H1 (cell line): ENCODE measurements at regions not wholly inside any gene's neighbourhood (a gene's known extent, or its start where the extent isn't known, plus 50 kb on each side); places are given as distances from the start of the nearest gene placed in this dataset.
A peak's percentile ranks its signal among the peaks of the same experiment; 100 is the strongest.
"Not testable (repeated sequence)": the region's sequence is repeated elsewhere in the genome, so short reads cannot be mapped to it uniquely, and the experiment has no call there.

Experiments
- CTCF ChIA-PET: fragments of 300-600 bp; sonication (Branson Sonifier 250); formaldehyde crosslinking; loops from one replicate; lab custom pipeline; 2021; ENCODE audit not compliant: partially characterized antibody; lab: Charles Lee
- POLR2A ChIA-PET: fragments of 300-600 bp; sonication (Branson Sonifier 250); formaldehyde crosslinking; loops from one replicate; lab custom pipeline; 2021; ENCODE audit warnings: inconsistent platforms; ENCODE audit not compliant: partially characterized antibody; lab: Charles Lee
- DNase-seq, 2 experiments: peaks; one replicate each; pipeline versions ENCODE4 v3.0.0 to v3.0.0-alpha.2; 2010 to 2022; ENCODE audit warnings: low spot score in 2 of 2, low read depth in 1 of 2, mixed read lengths in 1 of 2
- FAIRE-seq: peaks from 2 replicates; lab custom pipeline; 2011; peaks lifted over from hg19 to GRCh38; lab: Jason Lieb, UNC
- H2AFZ ChIP-seq: 2 replicates; pipeline ENCODE4 v1.8.1; 2012; ENCODE audit warnings: low read length, inconsistent platforms
- H2AK5ac ChIP-seq: 2 replicates; pipeline ENCODE4 v1.6.1; 2013; ENCODE audit warnings: low read depth, low read length
- H2BK120ac ChIP-seq: replicated peaks from 2 replicates; pipeline ENCODE3; 2013; ENCODE audit warnings: low read depth, low read length, inconsistent platforms
- H2BK12ac ChIP-seq: 2 replicates; pipeline ENCODE4 v1.6.1; 2013; ENCODE audit warnings: low read depth, low read length
- H2BK15ac ChIP-seq: 2 replicates; pipeline ENCODE4 v1.6.1; 2013; ENCODE audit warnings: low read length
- H2BK20ac ChIP-seq: 2 replicates; pipeline ENCODE4 v1.6.1; 2013; ENCODE audit warnings: low read length
- H2BK5ac ChIP-seq: 2 replicates; pipeline ENCODE4 v1.6.1; 2013; ENCODE audit warnings: low read depth, low read length
- H3K14ac ChIP-seq: 2 replicates; pipeline ENCODE4 v1.6.1; 2013; ENCODE audit warnings: inconsistent platforms; ENCODE audit not compliant: insufficient read length
- H3K18ac ChIP-seq: 2 replicates; pipeline ENCODE4 v1.6.1; 2013; ENCODE audit warnings: low read length; ENCODE audit errors: extremely low read depth
- H3K23ac ChIP-seq: 2 replicates; pipeline ENCODE4 v1.6.1; 2013; ENCODE audit warnings: inconsistent platforms; ENCODE audit not compliant: insufficient read length
- H3K23me2 ChIP-seq: 2 replicates; pipeline ENCODE4 v1.6.1; 2013; ENCODE audit warnings: low read depth, low read length
- H3K27ac ChIP-seq: 2 replicates; pipeline ENCODE4 v1.6.1; 2011; ENCODE audit warnings: low read depth, low read length, inconsistent platforms
- H3K27me3 ChIP-seq, 4 experiments: replicated peaks in 1 of 4; 1 replicate in 1 of 4; 2 replicates in 3 of 4; pipeline versions ENCODE4 v1.6.1 to v1.8.1; 2011 to 2013; ENCODE audit warnings: low read length in 3 of 4, mild to moderate bottlenecking in 3 of 4, inconsistent platforms in 2 of 4, mixed read lengths in 2 of 4, moderate library complexity in 1 of 4; ENCODE audit not compliant: control insufficient read depth in 3 of 4, insufficient read depth in 3 of 4; ENCODE audit errors: extremely low read depth in 1 of 4
- H3K36me3 ChIP-seq, 4 experiments: 2 replicates each; pipeline versions ENCODE4 v1.6.1 to v1.8.1; 2011 to 2013; ENCODE audit warnings: mild to moderate bottlenecking in 4 of 4, low read length in 3 of 4, moderate library complexity in 2 of 4, control low read depth in 1 of 4, inconsistent platforms in 1 of 4; ENCODE audit not compliant: insufficient read depth in 4 of 4, control insufficient read depth in 2 of 4
- H3K4ac ChIP-seq: replicated peaks from 2 replicates; pipeline ENCODE3; 2013; ENCODE audit warnings: low read length, low read depth, mixed read lengths, inconsistent platforms; ENCODE audit not compliant: insufficient read length
- H3K4me1 ChIP-seq, 4 experiments: replicated peaks in 1 of 4; 1 replicate in 1 of 4; 2 replicates in 3 of 4; pipeline versions ENCODE4 v1.6.1 to v1.8.1; 2011 to 2013; ENCODE audit warnings: low read length in 3 of 4, inconsistent platforms in 2 of 4, mixed read lengths in 1 of 4; ENCODE audit not compliant: insufficient read depth in 4 of 4, control insufficient read depth in 3 of 4
- H3K4me2 ChIP-seq, 2 experiments: 2 replicates each; pipeline versions ENCODE4 v1.6.1 to v1.8.1; 2011 to 2013; ENCODE audit warnings: low read depth in 2 of 2, low read length in 2 of 2, control low read depth in 1 of 2, inconsistent platforms in 1 of 2, mild to moderate bottlenecking in 1 of 2; ENCODE audit not compliant: insufficient read depth in 1 of 2
- H3K4me3 ChIP-seq, 4 experiments: fragments of 200-600, 300-600 bp in 1 of 4; sonication (generic), shearing (Covaris generic), sonication (Bioruptor Twin) in 1 of 4; 2 replicates each; pipeline versions ENCODE4 v1.5.1 to v1.8.1; 2011 to 2016; ENCODE audit warnings: low read length in 4 of 4, low read depth in 3 of 4, control low read depth in 2 of 4, inconsistent platforms in 2 of 4, mild to moderate bottlenecking in 2 of 4, mixed read lengths in 1 of 4, moderate library complexity in 1 of 4; ENCODE audit not compliant: insufficient read depth in 2 of 4; ENCODE audit errors: extremely low read depth in 1 of 4
- H3K56ac ChIP-seq: replicated peaks from 2 replicates; pipeline ENCODE3; 2013; ENCODE audit warnings: low read depth, mild to moderate bottlenecking, mixed read lengths, low read length, inconsistent platforms; ENCODE audit not compliant: insufficient read length
- H3K79me1 ChIP-seq: 2 replicates; pipeline ENCODE4 v1.6.1; 2013; ENCODE audit warnings: low read depth, low read length, control low read depth
- H3K79me2 ChIP-seq, 2 experiments: 2 replicates each; pipeline versions ENCODE4 v1.6.1 to v1.8.1; 2012 to 2013; ENCODE audit warnings: low read length in 2 of 2, mild to moderate bottlenecking in 2 of 2, inconsistent platforms in 1 of 2; ENCODE audit not compliant: insufficient read depth in 2 of 2, control insufficient read depth in 1 of 2
- H3K9ac ChIP-seq, 4 experiments: replicated peaks in 1 of 4; 1 replicate in 1 of 4; 2 replicates in 3 of 4; pipeline versions ENCODE4 v1.6.1 to v1.8.1; 2011 to 2013; ENCODE audit warnings: low read depth in 3 of 4, low read length in 3 of 4, control low read depth in 2 of 4, mild to moderate bottlenecking in 2 of 4, moderate library complexity in 2 of 4, inconsistent platforms in 1 of 4; ENCODE audit errors: extremely low read depth in 1 of 4
- H3K9me3 ChIP-seq, 2 experiments: 2 replicates each; pipeline versions ENCODE4 v1.6.1 to v1.8.1; 2012 to 2013; ENCODE audit warnings: mild to moderate bottlenecking in 2 of 2, moderate library complexity in 2 of 2, control low read depth in 1 of 2, inconsistent platforms in 1 of 2, low read depth in 1 of 2, low read length in 1 of 2, mixed read lengths in 1 of 2; ENCODE audit not compliant: insufficient read depth in 2 of 2
- H4K20me1 ChIP-seq, 2 experiments: replicated peaks in 1 of 2; 2 replicates each; pipeline versions ENCODE3 to v1.8.1; 2011 to 2013; ENCODE audit warnings: inconsistent platforms in 2 of 2, low read length in 2 of 2, mild to moderate bottlenecking in 1 of 2; ENCODE audit not compliant: insufficient read depth in 2 of 2, control insufficient read depth in 1 of 2
- H4K5ac ChIP-seq: 2 replicates; pipeline ENCODE4 v1.6.1; 2013; ENCODE audit warnings: low read length, low read depth, mixed read lengths, inconsistent platforms; ENCODE audit not compliant: insufficient read length
- H4K8ac ChIP-seq: 2 replicates; pipeline ENCODE4 v1.8.0; 2013; ENCODE audit warnings: mild to moderate bottlenecking, moderate library complexity, low read length, inconsistent platforms; ENCODE audit not compliant: insufficient read depth; ENCODE audit errors: extremely low read depth
- H4K91ac ChIP-seq: replicated peaks from 2 replicates; pipeline ENCODE3; 2013; ENCODE audit warnings: low read length, mixed read lengths, inconsistent platforms; ENCODE audit not compliant: insufficient read length
- ASH2L ChIP-seq: fragments of 200-600, 300-600 bp; sonication (generic); IDR thresholded peaks from one replicate; pipeline ENCODE4 v1.7.1; 2017; ENCODE audit warnings: low read length
- WGBS, 2 experiments: shearing (Covaris generic) in 1 of 2; methylation state at CpG; one replicate each; pipeline versions ENCODE4 v1.1.6 to v1.1.7; 2013 to 2015; ENCODE audit warnings: low lambda C conversion rate in 2 of 2, mixed read lengths in 2 of 2, inconsistent platforms in 1 of 2, low coverage in 1 of 2, missing lambda C conversion rate in 1 of 2; ENCODE audit not compliant: insufficient replicate concordance in 2 of 2, insufficient coverage in 1 of 2, insufficient read length in 1 of 2; ENCODE audit errors: extremely low coverage in 1 of 2, missing lambda C conversion rate in 1 of 2; 5-methylcytosine and 5-hydroxymethylcytosine counted together

DNA sequence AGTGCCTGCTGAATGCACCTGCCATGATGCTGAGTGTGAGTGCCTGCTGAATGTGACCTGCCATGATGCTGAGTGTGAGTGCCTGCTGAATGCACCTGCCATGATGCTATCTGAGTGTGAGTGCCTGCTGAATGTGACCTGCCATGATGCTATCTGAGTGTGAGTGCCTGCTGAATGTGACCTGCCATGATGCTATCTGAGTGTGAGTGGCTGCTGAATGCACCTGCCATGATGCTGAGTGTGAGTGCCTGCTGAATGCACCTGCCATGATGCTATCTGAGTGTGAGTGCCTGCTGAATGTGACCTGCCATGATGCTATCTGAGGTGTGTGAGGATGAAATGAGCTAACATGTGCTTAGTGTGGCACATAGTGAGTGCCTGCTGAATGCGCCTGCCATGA is 98.7 kb upstream of the SULF2 start:
- H2BK5ac ChIP-seq, H3K14ac ChIP-seq, H3K36me3 ChIP-seq, H2AFZ ChIP-seq, H3K27me3 ChIP-seq, H3K23ac ChIP-seq, H2BK120ac ChIP-seq, H3K27ac ChIP-seq, H4K5ac ChIP-seq, H4K91ac ChIP-seq, DNase-seq, POLR2A ChIA-PET, H2BK15ac ChIP-seq, H3K4me3 ChIP-seq, H3K79me1 ChIP-seq, H3K4me1 ChIP-seq, H3K4me2 ChIP-seq, H3K9me3 ChIP-seq, H2BK12ac ChIP-seq, H3K56ac ChIP-seq, H3K79me2 ChIP-seq, H2BK20ac ChIP-seq, H4K20me1 ChIP-seq, FAIRE-seq, H3K18ac ChIP-seq, H3K23me2 ChIP-seq, H3K4ac ChIP-seq, H4K8ac ChIP-seq, H3K9ac ChIP-seq: not testable (repeated sequence)
- 0 out of 2 replicates have a peak overlapping the region, but pooled peaks have one; percentile 39 for H2AK5ac ChIP-seq
- TF ChIP-seq ASH2L = peak; percentile 67
- CTCF ChIA-PET = interaction anchor here (1.0 kb wide), 2 partner anchors 97 to 207 kb away, joined by 3 read pairs; no protein-coding TSS in a partner anchor
- 87% methylated on average over 1 of the region's 1 CpG; no CpG with 5 or more reads in 1 of the 2 experiments for WGBS, 2 experiments
